ENCODE measurements at regions not wholly inside any gene's neighbourhood (a gene's known extent, or its start where the extent isn't known, plus 50 kb on each side); places are given as distances from the start of the nearest gene placed in this dataset.

GRCh38 chr20:4581838-4582237 lies 104.4 kb upstream of the PRNP start:
- TF ChIP-seq POLR2A (IDR thresholded peaks at IDR 0.05) (no peak), CTCF (IDR thresholded peaks at IDR 0.05) (no peak)
- H3K4me3 ChIP-seq = no peak overlapping the region
- H3K27ac ChIP-seq = no peak overlapping the region
- intact Hi-C loops (cut with DNase I; ENCODE audit: low total_unique reads) = no loop called here
- H3K36me3 ChIP-seq = no peaks in the 10 kb centered on the region
- H3K4me1 ChIP-seq = no peaks in the 10 kb centered on the region
- no peaks in the 10 kb centered on the region for H3K9me3 ChIP-seq
- no peaks in the 10 kb centered on the region for H3K27me3 ChIP-seq
- no peak for DNase-seq

- intact Hi-C loops (cut with DNase I; ENCODE audit: low total_unique reads) = no loop called here
- Histone ChIP-seq H3K9me3 (no peaks in the 10 kb centered on the region), H3K4me3 (no peak overlapping the region), H3K27me3 (no peaks in the 10 kb centered on the region), H3K27ac (no peak overlapping the region), H3K36me3 (no peaks in the 10 kb centered on the region), H3K4me1 (no peaks in the 10 kb centered on the region)
- DNase-seq = no peak
- TF ChIP-seq POLR2A (IDR thresholded peaks at IDR 0.05) = no peak
- TF ChIP-seq CTCF (IDR thresholded peaks at IDR 0.05) = no peak
These were observed 107.9 kb upstream of the PRNP start for GRCh38 chr20:4578375-4578774.

- TF ChIP-seq POLR2A (IDR thresholded peaks at IDR 0.05) (no peak), CTCF (IDR thresholded peaks at IDR 0.05) (no peak)
- intact Hi-C loops (cut with DNase I; ENCODE audit: low total_unique reads) = no loop called here
- Histone ChIP-seq H3K9me3 (no peaks in the 10 kb centered on the region), H3K36me3 (no peaks in the 10 kb centered on the region), H3K4me1 (no peaks in the 10 kb centered on the region), H3K27ac (no peak overlapping the region), H3K27me3 (no peaks in the 10 kb centered on the region), H3K4me3 (no peak overlapping the region)
- no peak for DNase-seq
These were observed 111.9 kb upstream of the PRNP start for GRCh38 chr20:4574356-4574690.

- Histone ChIP-seq H3K4me3 (no peak overlapping the region), H3K36me3 (no peaks in the 10 kb centered on the region), H3K4me1 (no peaks in the 10 kb centered on the region), H3K9me3 (no peaks in the 10 kb centered on the region), H3K27ac (no peak overlapping the region), H3K27me3 (no peaks in the 10 kb centered on the region)
- intact Hi-C loops (cut with DNase I; ENCODE audit: low total_unique reads) = no loop called here
- TF ChIP-seq CTCF (IDR thresholded peaks at IDR 0.05) = no peak
- no peak for TF ChIP-seq POLR2A (IDR thresholded peaks at IDR 0.05)
- no peak for DNase-seq
These were observed 112.5 kb upstream of the PRNP start for GRCh38 chr20:4573564-4574355.

GRCh38 chr20:4571759-4572531 lies 114.3 kb upstream of the PRNP start:
- H3K36me3 ChIP-seq = no peaks in the 10 kb centered on the region
- DNase-seq = no peak
- no peaks in the 10 kb centered on the region for H3K4me1 ChIP-seq
- H3K9me3 ChIP-seq = no peaks in the 10 kb centered on the region
- TF ChIP-seq CTCF (IDR thresholded peaks at IDR 0.05) (no peak), POLR2A (IDR thresholded peaks at IDR 0.05) (no peak)
- no peak overlapping the region for H3K27ac ChIP-seq
- H3K4me3 ChIP-seq = no peak overlapping the region
- H3K27me3 ChIP-seq = no peaks in the 10 kb centered on the region
- intact Hi-C loops (cut with DNase I; ENCODE audit: low total_unique reads) = no loop called here

Data from uterus (tissue), 3 donors.